Chondrocyte (in vitro differentiated cells): ENCODE measurements at regions not wholly inside any gene's neighbourhood (a gene's known extent, or its start where the extent isn't known, plus 50 kb on each side); places are given as distances from the start of the nearest gene placed in this dataset.

Experiments
- DNase-seq: peaks from one replicate; pipeline ENCODE4 v3.0.0; 2021; ENCODE audit warnings: mixed read lengths, low spot score
- H3K27ac Mint-ChIP-seq: one replicate; pipeline ENCODE4 v1.8.0; 2021; ENCODE audit warnings: mild to moderate bottlenecking, moderate library complexity, mixed read lengths; ENCODE audit not compliant: unreplicated experiment
- H3K27me3 Mint-ChIP-seq: 2 replicates; pipeline ENCODE4 v1.8.0; 2021; ENCODE audit warnings: low read depth, mixed read lengths
- H3K36me3 Mint-ChIP-seq: 2 replicates; pipeline ENCODE4 v1.8.0; 2021; ENCODE audit warnings: low read depth, mixed read lengths
- H3K4me1 Mint-ChIP-seq: 2 replicates; pipeline ENCODE4 v1.8.0; 2021; ENCODE audit warnings: low read depth, mild to moderate bottlenecking, mixed read lengths
- H3K4me3 Mint-ChIP-seq: one replicate; pipeline ENCODE4 v1.8.0; 2021; ENCODE audit warnings: mild to moderate bottlenecking, moderate library complexity, mixed read lengths; ENCODE audit not compliant: unreplicated experiment
- H3K9me3 Mint-ChIP-seq: 2 replicates; pipeline ENCODE4 v1.8.0; 2021; ENCODE audit warnings: low read depth, mixed read lengths
- TF ChIP-seq, protein P1 (sequence below): fragments of 200-600 bp; sonication (generic); IDR thresholded peaks from 2 replicates; pipeline ENCODE4 v1.5.0; 2021; ENCODE audit warnings: antibody characterized with exemption, mild to moderate bottlenecking, moderate library complexity

DNA sequence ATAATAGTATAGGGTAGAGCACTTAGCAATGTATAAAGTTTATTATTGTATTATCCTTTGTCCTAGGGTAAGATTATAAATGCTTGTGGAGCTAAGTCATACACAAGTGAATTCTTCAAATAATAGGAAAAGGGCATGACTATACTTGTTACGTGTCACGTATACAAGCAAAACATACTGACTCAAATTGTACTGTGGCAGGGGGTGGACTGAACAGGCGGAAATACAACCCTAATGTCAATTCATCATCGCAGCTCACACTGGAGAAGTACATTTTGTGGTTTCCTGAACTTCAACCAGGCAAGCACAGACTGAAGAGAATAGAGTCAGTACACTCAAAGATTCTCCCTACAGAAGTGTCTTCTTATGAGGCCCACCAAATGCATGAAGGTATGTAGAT, 201.0 kb downstream of the MBD2 start:
- no peaks in the 10 kb centered on the region for H3K9me3 Mint-ChIP-seq
- no peaks in the 10 kb centered on the region for H3K36me3 Mint-ChIP-seq
- no peak overlapping the region for H3K4me3 Mint-ChIP-seq
- TF ChIP-seq, protein P1, sequence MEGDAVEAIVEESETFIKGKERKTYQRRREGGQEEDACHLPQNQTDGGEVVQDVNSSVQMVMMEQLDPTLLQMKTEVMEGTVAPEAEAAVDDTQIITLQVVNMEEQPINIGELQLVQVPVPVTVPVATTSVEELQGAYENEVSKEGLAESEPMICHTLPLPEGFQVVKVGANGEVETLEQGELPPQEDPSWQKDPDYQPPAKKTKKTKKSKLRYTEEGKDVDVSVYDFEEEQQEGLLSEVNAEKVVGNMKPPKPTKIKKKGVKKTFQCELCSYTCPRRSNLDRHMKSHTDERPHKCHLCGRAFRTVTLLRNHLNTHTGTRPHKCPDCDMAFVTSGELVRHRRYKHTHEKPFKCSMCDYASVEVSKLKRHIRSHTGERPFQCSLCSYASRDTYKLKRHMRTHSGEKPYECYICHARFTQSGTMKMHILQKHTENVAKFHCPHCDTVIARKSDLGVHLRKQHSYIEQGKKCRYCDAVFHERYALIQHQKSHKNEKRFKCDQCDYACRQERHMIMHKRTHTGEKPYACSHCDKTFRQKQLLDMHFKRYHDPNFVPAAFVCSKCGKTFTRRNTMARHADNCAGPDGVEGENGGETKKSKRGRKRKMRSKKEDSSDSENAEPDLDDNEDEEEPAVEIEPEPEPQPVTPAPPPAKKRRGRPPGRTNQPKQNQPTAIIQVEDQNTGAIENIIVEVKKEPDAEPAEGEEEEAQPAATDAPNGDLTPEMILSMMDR = no peak
- no peak overlapping the region for H3K27ac Mint-ChIP-seq
- H3K27me3 Mint-ChIP-seq = no peaks in the 10 kb centered on the region
- peaks cover 5% of the 10 kb centered on the region for H3K4me1 Mint-ChIP-seq
- no peak for DNase-seq

GRCh38 chr18:54020966-54021365, 203.5 kb downstream of the MBD2 start:
- Mint-ChIP-seq H3K4me1 (peaks cover 5% of the 10 kb centered on the region), H3K9me3 (no peaks in the 10 kb centered on the region), H3K27me3 (peaks cover 2% of the 10 kb centered on the region), H3K36me3 (no peaks in the 10 kb centered on the region), H3K4me3 (no peak overlapping the region), H3K27ac (no peak overlapping the region)
- TF ChIP-seq, protein P1 = no peak
- DNase-seq = no peak

DNA sequence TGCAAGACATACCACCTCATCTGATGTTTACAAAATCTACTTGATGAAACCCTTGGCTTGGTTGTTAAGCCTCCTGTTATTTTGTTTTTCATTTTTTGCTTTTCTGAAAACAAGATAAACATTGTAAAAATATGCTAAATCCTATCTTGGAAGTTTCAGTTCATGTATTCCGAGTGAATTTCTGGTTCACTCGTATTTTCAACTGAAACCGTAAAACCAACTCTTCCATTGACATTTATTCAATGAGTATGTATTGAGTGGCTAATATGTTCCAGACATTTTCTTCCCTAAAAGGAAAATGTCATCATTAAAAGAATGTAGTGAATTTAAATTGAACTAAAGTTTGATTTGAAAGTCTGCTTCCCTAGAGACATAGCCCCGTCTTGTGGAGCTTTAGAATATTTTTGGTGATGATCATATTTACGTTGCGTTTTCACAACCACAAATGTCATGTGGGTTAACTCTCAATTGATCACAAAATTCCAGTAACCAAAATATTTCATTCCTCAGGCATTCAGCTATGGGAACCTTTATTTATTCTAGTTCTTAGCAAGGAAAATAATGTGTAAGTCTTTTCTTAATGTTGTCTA, 204.2 kb downstream of the MBD2 start:
- DNase-seq = no peak
- Mint-ChIP-seq H3K4me3 (no peak overlapping the region), H3K4me1 (peaks cover 5% of the 10 kb centered on the region), H3K27me3 (peaks cover 2% of the 10 kb centered on the region), H3K36me3 (no peaks in the 10 kb centered on the region), H3K27ac (no peak overlapping the region), H3K9me3 (no peaks in the 10 kb centered on the region)
- TF ChIP-seq, protein P1 = peak; percentile 40

DNA sequence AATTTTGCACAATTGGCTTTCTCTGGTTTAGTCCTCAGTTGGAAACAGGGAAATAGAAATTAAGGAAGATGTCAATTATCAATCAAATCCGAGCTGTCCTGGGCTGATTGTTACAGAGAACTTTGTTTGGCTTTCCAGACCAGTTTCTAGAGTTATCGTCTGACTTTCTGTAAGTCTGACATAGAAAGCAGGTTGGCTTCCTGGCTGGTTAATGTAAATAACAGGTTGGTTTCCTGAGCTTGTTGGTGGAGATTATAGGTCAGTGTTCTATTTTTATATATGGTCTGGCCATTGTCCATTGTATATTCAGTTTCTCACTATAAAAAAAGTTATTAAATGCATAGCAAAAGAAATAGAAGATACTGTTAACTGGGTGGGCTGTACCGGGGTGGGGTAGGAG, 204.8 kb downstream of the MBD2 start:
- no peak for DNase-seq
- Mint-ChIP-seq H3K4me1 (peaks cover 5% of the 10 kb centered on the region), H3K27me3 (peaks cover 2% of the 10 kb centered on the region), H3K4me3 (no peak overlapping the region), H3K9me3 (no peaks in the 10 kb centered on the region), H3K36me3 (no peaks in the 10 kb centered on the region), H3K27ac (no peak overlapping the region)
- TF ChIP-seq, protein P1 = no peak

DNA sequence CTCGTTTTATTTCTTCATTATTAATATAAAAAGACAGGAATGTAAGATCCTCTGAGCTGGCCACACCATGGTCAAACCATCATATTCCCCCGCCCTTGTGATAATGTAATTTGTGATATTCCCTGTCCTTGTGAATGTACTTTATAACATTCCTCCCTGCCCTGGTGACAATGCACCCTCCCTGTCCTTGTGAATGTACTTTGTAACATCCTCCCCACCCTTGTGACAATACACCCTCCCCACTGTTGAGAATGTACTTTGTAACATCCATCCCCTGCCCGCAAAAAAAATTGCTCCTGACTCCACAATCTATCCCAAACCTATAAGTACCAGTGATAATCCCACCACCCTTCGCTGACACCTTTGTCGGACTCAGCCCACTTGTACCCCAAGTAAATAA, 211.0 kb downstream of the MBD2 start:
- Mint-ChIP-seq H3K4me1 (peaks cover 4% of the 10 kb centered on the region), H3K27me3 (peaks cover 3% of the 10 kb centered on the region), H3K36me3 (no peaks in the 10 kb centered on the region), H3K4me3 (no peak overlapping the region), H3K9me3 (no peaks in the 10 kb centered on the region), H3K27ac (peak overlapping the region; percentile 1)
- TF ChIP-seq, protein P1 = no peak
- no peak for DNase-seq
